ENCODE measurements at regions not wholly inside any gene's neighbourhood (a gene's known extent, or its start where the extent isn't known, plus 50 kb on each side); places are given as distances from the start of the nearest gene placed in this dataset.

- DNase-seq, result no peak
- Histone ChIP-seq H3K4me3 (no peak overlapping the region), H3K36me3 (no peaks in the 10 kb centered on the region), H3K4me1 (no peaks in the 10 kb centered on the region), H3K9me3 (no peaks in the 10 kb centered on the region), H3K27ac (no peak overlapping the region), H3K27me3 (no peaks in the 10 kb centered on the region)
- in situ Hi-C loops (cut with MboI; ENCODE audit: low pct_ligation_motif_present in 1 of 4, low pct_unique_long_range_greater_than_20kb in 1 of 4, low sequenced_read_pairs in 3 of 4), result no loop called here
- WGBS, 2 donors (ENCODE audit: low coverage in 1 of 2), result 72 to 85% methylated on average over 4 to 6 of the region's 6 CpGs
- intact Hi-C loops (cut with DNase I; ENCODE audit: low total_unique reads), result no loop called here
- TF ChIP-seq POLR2A (IDR thresholded peaks at IDR 0.05) (no peak), EP300 (IDR thresholded peaks at IDR 0.05; ENCODE audit: low read depth) (no peak), POLR2AphosphoS5 (IDR thresholded peaks at IDR 0.05) (no peak), CTCF (IDR thresholded peaks at IDR 0.05) (no peak)
Measured at GRCh38 chr17:68694791-68695485, 93.8 kb upstream of the FAM20A start.

- Histone ChIP-seq H3K4me3 (no peak overlapping the region), H3K27ac (no peak overlapping the region), H3K9me3 (no peaks in the 10 kb centered on the region), H3K36me3 (no peaks in the 10 kb centered on the region), H3K4me1 (no peaks in the 10 kb centered on the region), H3K27me3 (no peaks in the 10 kb centered on the region)
- in situ Hi-C loops (cut with MboI; ENCODE audit: low pct_ligation_motif_present in 1 of 4, low pct_unique_long_range_greater_than_20kb in 1 of 4, low sequenced_read_pairs in 3 of 4) (no loop called here), intact Hi-C loops (cut with DNase I; ENCODE audit: low total_unique reads) (no loop called here)
- DNase-seq, result no peak
- WGBS, 2 donors (ENCODE audit: low coverage in 1 of 2), result 80 to 89% methylated on average over 1 to 8 of the region's 8 CpGs
- TF ChIP-seq POLR2AphosphoS5 (IDR thresholded peaks at IDR 0.05), result no peak
- no peak for TF ChIP-seq EP300 (IDR thresholded peaks at IDR 0.05; ENCODE audit: low read depth)
- no peak for TF ChIP-seq POLR2A (IDR thresholded peaks at IDR 0.05)
- TF ChIP-seq CTCF (IDR thresholded peaks at IDR 0.05), result no peak
Measured at GRCh38 chr17:68693896-68694295, 92.7 kb upstream of the FAM20A start.

DNA sequence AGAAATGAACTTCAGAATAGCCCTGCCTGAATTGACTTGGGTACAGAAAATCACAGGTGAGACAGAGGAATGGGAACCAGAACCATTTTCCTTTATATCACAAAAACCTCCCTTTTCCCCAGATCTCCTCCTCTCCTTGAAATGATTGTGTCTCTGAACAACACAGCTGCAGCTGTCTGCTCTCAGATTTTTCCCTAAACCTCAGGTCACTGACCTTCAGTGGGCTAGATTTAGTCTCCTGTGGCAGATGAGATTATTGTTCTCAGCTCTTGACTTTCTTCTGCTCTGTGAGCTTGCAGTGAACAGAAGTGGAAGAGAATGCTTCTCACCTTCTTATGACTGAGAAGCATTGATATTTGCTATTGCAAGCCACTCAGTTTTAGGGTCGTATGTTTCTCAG is 92.3 kb upstream of the FAM20A start:
- H3K9me3 ChIP-seq, result no peaks in the 10 kb centered on the region
- no peaks in the 10 kb centered on the region for H3K36me3 ChIP-seq
- in situ Hi-C loops (cut with MboI; ENCODE audit: low pct_ligation_motif_present in 1 of 4, low pct_unique_long_range_greater_than_20kb in 1 of 4, low sequenced_read_pairs in 3 of 4) (no loop called here), intact Hi-C loops (cut with DNase I; ENCODE audit: low total_unique reads) (no loop called here)
- 71% methylated on average over 1 of the region's 1 CpG; no CpG with 5 or more reads in 1 of the 2 donors for WGBS, 2 donors (ENCODE audit: low coverage in 1 of 2)
- TF ChIP-seq CTCF (IDR thresholded peaks at IDR 0.05), result no peak
- TF ChIP-seq EP300 (IDR thresholded peaks at IDR 0.05; ENCODE audit: low read depth), result no peak
- TF ChIP-seq POLR2AphosphoS5 (IDR thresholded peaks at IDR 0.05), result no peak
- no peak for TF ChIP-seq POLR2A (IDR thresholded peaks at IDR 0.05)
- no peaks in the 10 kb centered on the region for H3K4me1 ChIP-seq
- H3K27me3 ChIP-seq, result no peaks in the 10 kb centered on the region
- no peak overlapping the region for H3K4me3 ChIP-seq
- H3K27ac ChIP-seq, result no peak overlapping the region
- DNase-seq, result no peak

- Histone ChIP-seq H3K4me1 (no peaks in the 10 kb centered on the region), H3K27ac (no peak overlapping the region), H3K9me3 (no peaks in the 10 kb centered on the region), H3K27me3 (no peaks in the 10 kb centered on the region), H3K4me3 (no peak overlapping the region), H3K36me3 (no peaks in the 10 kb centered on the region)
- intact Hi-C loops (cut with DNase I; ENCODE audit: low total_unique reads), result no loop called here
- TF ChIP-seq EP300 (IDR thresholded peaks at IDR 0.05; ENCODE audit: low read depth) (no peak), POLR2A (IDR thresholded peaks at IDR 0.05) (no peak), CTCF (IDR thresholded peaks at IDR 0.05) (no peak), POLR2AphosphoS5 (IDR thresholded peaks at IDR 0.05) (no peak)
- no peak for DNase-seq
- in situ Hi-C loops (cut with MboI; ENCODE audit: low pct_ligation_motif_present in 1 of 4, low pct_unique_long_range_greater_than_20kb in 1 of 4, low sequenced_read_pairs in 3 of 4), result no loop called here
- 85 to 94% methylated on average over 4 to 10 of the region's 10 CpGs for WGBS, 2 donors (ENCODE audit: low coverage in 1 of 2)
Measured at GRCh38 chr17:68686108-68686988, 85.2 kb upstream of the FAM20A start.

All from transverse colon (tissue), 4 donors.